ENCODE measurements at regions not wholly inside any gene's neighbourhood (a gene's known extent, or its start where the extent isn't known, plus 50 kb on each side); places are given as distances from the start of the nearest gene placed in this dataset.

DNA sequence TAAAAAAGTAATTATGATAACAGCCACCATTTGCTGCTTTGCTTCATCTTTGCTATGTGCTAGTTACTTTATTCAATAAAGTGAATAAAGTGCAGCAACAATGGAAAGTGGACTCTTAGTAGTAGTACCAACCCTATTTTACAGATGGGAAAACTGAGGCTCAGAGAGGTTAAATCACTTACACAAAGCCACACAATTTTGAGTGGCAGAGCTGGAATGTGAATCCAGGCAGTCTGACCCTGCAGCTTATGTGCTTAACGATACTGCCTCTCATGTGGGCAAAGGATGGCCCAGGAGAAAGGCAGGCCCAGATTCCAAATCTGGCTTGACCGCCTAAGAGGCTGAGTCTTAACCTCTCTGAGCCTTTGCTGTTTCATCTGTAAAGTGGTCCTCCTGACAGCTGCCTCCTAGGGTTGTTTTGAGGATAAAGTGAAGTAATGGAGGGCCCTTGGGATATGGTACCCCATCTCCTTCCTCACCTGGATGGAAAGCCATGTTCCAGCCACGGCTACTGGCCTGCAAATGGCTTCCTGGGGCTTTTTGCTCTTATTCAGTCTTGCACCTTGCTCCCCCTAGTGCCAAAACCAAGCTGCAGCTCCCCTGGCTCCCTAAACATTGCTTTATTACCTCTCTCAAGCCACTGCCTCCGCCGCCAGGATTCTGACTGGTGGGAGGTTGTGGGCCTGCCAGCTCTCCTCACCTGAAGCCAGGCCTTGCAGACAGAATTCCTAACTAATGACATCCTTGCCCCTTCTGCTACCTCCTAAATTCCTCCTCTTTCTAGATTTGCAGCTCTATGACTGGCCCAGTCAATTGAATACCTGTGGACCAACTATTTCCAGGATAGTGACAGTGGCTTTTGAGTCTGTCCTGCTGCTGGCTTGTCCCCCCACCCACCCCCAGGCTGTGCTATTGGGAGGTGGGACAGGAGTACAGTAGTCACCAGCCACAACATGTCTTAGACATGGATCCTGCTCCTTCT lies 283.3 kb upstream of the PWP1 start:
- H3K4me3 ChIP-seq, result no peak overlapping the region
- H3K9me3 ChIP-seq (replicated peaks in 1 of 3), result no peaks in the 10 kb centered on the region
- no peak overlapping the region for H3K27ac ChIP-seq
- intact Hi-C loops (cut with DNase I), result loop anchor here (5.0 to 10.0 kb wide), 2 partner anchors 202 to 270 kb away; no protein-coding TSS in a partner anchor
- WGBS, 4 donors, result 64 to 73% (median 67%) methylated on average over 5 of the region's 5 CpGs
- H3K36me3 ChIP-seq (replicated peaks in 1 of 2), result no peaks in the 10 kb centered on the region
- no peak for TF ChIP-seq POLR2A (IDR thresholded peaks at IDR 0.05)
- TF ChIP-seq, protein P1, sequence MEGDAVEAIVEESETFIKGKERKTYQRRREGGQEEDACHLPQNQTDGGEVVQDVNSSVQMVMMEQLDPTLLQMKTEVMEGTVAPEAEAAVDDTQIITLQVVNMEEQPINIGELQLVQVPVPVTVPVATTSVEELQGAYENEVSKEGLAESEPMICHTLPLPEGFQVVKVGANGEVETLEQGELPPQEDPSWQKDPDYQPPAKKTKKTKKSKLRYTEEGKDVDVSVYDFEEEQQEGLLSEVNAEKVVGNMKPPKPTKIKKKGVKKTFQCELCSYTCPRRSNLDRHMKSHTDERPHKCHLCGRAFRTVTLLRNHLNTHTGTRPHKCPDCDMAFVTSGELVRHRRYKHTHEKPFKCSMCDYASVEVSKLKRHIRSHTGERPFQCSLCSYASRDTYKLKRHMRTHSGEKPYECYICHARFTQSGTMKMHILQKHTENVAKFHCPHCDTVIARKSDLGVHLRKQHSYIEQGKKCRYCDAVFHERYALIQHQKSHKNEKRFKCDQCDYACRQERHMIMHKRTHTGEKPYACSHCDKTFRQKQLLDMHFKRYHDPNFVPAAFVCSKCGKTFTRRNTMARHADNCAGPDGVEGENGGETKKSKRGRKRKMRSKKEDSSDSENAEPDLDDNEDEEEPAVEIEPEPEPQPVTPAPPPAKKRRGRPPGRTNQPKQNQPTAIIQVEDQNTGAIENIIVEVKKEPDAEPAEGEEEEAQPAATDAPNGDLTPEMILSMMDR (IDR thresholded peaks at IDR 0.05), result peak; percentile 45 to 59 (median 54)
- H3K27me3 ChIP-seq, result no peaks in the 10 kb centered on the region
- peak; percentile 42 to 80 (median 66) for DNase-seq
- no peaks in the 10 kb centered on the region for H3K4me1 ChIP-seq (replicated peaks in 1 of 2)

- H3K36me3 ChIP-seq (replicated peaks in 1 of 2), result no peaks in the 10 kb centered on the region
- intact Hi-C loops (cut with DNase I), result loop anchor here (5.0 to 10.0 kb wide), 2 partner anchors 200 to 273 kb away; no protein-coding TSS in a partner anchor
- H3K4me3 ChIP-seq, result no peak overlapping the region
- peak in 4 of 7 donors; percentile 18 to 52 (median 32) for DNase-seq
- H3K27ac ChIP-seq, result no peak overlapping the region
- no peaks in the 10 kb centered on the region for H3K27me3 ChIP-seq
- whole genome bisulfite sequencing, 4 donors, result 49 to 79% (median 77%) methylated on average over 3 to 4 of the region's 4 CpGs
- no peaks in the 10 kb centered on the region for H3K4me1 ChIP-seq (replicated peaks in 1 of 2)
- TF ChIP-seq POLR2A (IDR thresholded peaks at IDR 0.05), result no peak
- TF ChIP-seq, protein P1 (IDR thresholded peaks at IDR 0.05), result peak in 3 of 6 experiments; percentile 29 to 36 (median 34)
- no peaks in the 10 kb centered on the region for H3K9me3 ChIP-seq (replicated peaks in 1 of 3)
These were observed 280.6 kb upstream of the PWP1 start for GRCh38 chr12:107404981-107405380.

DNA sequence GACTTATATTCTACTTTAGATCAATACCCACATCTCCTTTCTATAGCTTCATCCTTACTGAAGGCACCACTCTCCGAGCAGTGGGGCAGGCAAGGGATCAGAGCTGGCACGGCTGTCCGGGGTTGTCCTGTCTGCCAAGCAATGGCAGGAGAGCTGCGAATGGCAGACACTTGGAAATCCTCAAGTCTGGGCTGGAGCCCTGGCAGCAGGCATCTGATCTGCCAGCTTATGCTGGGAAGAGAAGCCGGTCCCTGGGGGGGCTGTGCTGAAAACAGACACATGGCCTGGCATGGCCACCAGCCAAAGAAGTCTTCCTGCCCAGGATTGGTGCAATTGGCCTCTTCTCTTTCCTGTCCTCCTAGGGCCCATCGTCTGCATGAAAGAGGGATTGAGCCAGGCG lies 280.2 kb upstream of the PWP1 start:
- Histone ChIP-seq H3K9me3 (replicated peaks in 1 of 3) (no peaks in the 10 kb centered on the region), H3K4me3 (no peak overlapping the region), H3K4me1 (replicated peaks in 1 of 2) (no peaks in the 10 kb centered on the region), H3K27me3 (no peaks in the 10 kb centered on the region), H3K36me3 (replicated peaks in 1 of 2) (no peaks in the 10 kb centered on the region), H3K27ac (no peak overlapping the region)
- 88 to 94% (median 91%) methylated on average over 7 of the region's 7 CpGs for WGBS, 4 donors
- intact Hi-C loops (cut with DNase I), result loop anchor here (10.0 kb wide), 1 partner anchor 199 kb away; no protein-coding TSS in a partner anchor
- TF ChIP-seq POLR2A (IDR thresholded peaks at IDR 0.05), result no peak
- TF ChIP-seq, protein P1 (IDR thresholded peaks at IDR 0.05), result no peak
- no peak for DNase-seq

DNA sequence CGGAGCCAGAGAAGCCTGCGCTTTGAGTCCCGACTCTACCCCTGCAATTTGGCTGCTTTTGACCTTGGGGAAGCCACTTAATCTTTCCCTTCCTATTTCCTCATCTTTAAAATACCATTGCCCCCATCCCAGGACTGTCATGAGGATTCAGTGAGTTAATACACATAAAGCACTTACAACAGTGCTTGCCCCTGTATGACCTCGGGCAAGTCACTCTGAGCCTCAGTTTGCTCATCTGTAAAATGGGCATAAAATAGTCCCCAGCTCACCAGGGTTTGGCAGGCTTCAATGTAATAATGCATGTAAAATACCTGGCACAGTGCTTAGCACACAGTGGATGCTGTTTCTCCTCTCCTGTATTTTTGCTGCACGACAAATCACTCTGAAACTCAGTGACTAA lies 278.7 kb upstream of the PWP1 start:
- WGBS, 4 donors, result 68 to 84% (median 72%) methylated on average over 5 of the region's 5 CpGs
- TF ChIP-seq, protein P1 (IDR thresholded peaks at IDR 0.05), result no peak
- no peak for TF ChIP-seq POLR2A (IDR thresholded peaks at IDR 0.05)
- intact Hi-C loops (cut with DNase I), result loop anchor here (10.0 kb wide), 1 partner anchor 198 kb away; no protein-coding TSS in a partner anchor
- Histone ChIP-seq H3K4me3 (no peak overlapping the region), H3K36me3 (replicated peaks in 1 of 2) (no peaks in the 10 kb centered on the region), H3K27me3 (no peaks in the 10 kb centered on the region), H3K9me3 (replicated peaks in 1 of 3) (no peaks in the 10 kb centered on the region), H3K27ac (no peak overlapping the region), H3K4me1 (replicated peaks in 1 of 2) (no peaks in the 10 kb centered on the region)
- no peak for DNase-seq
